A204.1 (cell line): ENCODE measurements at regions not wholly inside any gene's neighbourhood (a gene's known extent, or its start where the extent isn't known, plus 50 kb on each side); places are given as distances from the start of the nearest gene placed in this dataset.

Source experiments
- FAIRE-seq: peaks from 2 replicates; lab custom pipeline; 2012; peaks lifted over from hg19 to GRCh38; lab: Jason Lieb, UNC

GRCh38 chr5:161115941-161116340 lies 263.9 kb upstream of the ATP10B start:
- no peak for FAIRE-seq

- FAIRE-seq = no peak
Observed at GRCh38 chr5:161112371-161112770, 260.4 kb upstream of the ATP10B start.

- no peak for FAIRE-seq
Observed at GRCh38 chr5:161105525-161105924, 253.5 kb upstream of the ATP10B start.

GRCh38 chr5:161098516-161098915 lies 246.5 kb upstream of the ATP10B start:
- FAIRE-seq = no peak

- no peak for FAIRE-seq
Observed at GRCh38 chr5:161096581-161096980, 244.6 kb upstream of the ATP10B start.

- no peak for FAIRE-seq
Observed at GRCh38 chr5:161095953-161096352, 243.9 kb upstream of the ATP10B start.

- no peak for FAIRE-seq
Observed at GRCh38 chr5:161094411-161094810, 242.4 kb upstream of the ATP10B start.

- FAIRE-seq = no peak
Observed at GRCh38 chr5:161093100-161093499, 241.1 kb upstream of the ATP10B start.

- FAIRE-seq = no peak
Observed at GRCh38 chr5:161089569-161089968, 237.6 kb upstream of the ATP10B start.

- no peak for FAIRE-seq
Observed at GRCh38 chr5:161086461-161086860, 234.4 kb upstream of the ATP10B start.

- no peak for FAIRE-seq
Observed at GRCh38 chr5:161085056-161085455, 233.0 kb upstream of the ATP10B start.

GRCh38 chr5:161084115-161084514 lies 232.1 kb upstream of the ATP10B start:
- no peak for FAIRE-seq

- no peak for FAIRE-seq
Observed at GRCh38 chr5:161078793-161079192, 226.8 kb upstream of the ATP10B start.

GRCh38 chr5:161077936-161078545 lies 226.0 kb upstream of the ATP10B start:
- FAIRE-seq = no peak

- no peak for FAIRE-seq
Observed at GRCh38 chr5:161077496-161077895, 225.5 kb upstream of the ATP10B start.

GRCh38 chr5:161064781-161065180 lies 212.8 kb upstream of the ATP10B start:
- FAIRE-seq = no peak

GRCh38 chr5:161064297-161064696 lies 212.3 kb upstream of the ATP10B start:
- FAIRE-seq = no peak

- FAIRE-seq = no peak
Observed at GRCh38 chr5:161058781-161059180, 206.8 kb upstream of the ATP10B start.

- FAIRE-seq = no peak
Observed at GRCh38 chr5:161051920-161052500, 200.0 kb upstream of the ATP10B start.

- no peak for FAIRE-seq
Observed at GRCh38 chr5:161047024-161047423, 195.0 kb upstream of the ATP10B start.

- FAIRE-seq = no peak
Observed at GRCh38 chr5:161042862-161043261, 190.9 kb upstream of the ATP10B start.

- FAIRE-seq = no peak
Observed at GRCh38 chr5:161042443-161042842, 190.4 kb upstream of the ATP10B start.

- FAIRE-seq = no peak
Observed at GRCh38 chr5:161040818-161041217, 188.8 kb upstream of the ATP10B start.

- no peak for FAIRE-seq
Observed at GRCh38 chr5:161036296-161036695, 184.3 kb upstream of the ATP10B start.

GRCh38 chr5:161034451-161034850 lies 182.4 kb upstream of the ATP10B start:
- no peak for FAIRE-seq
